H1 (cell line): ENCODE measurements at regions not wholly inside any gene's neighbourhood (a gene's known extent, or its start where the extent isn't known, plus 50 kb on each side); places are given as distances from the start of the nearest gene placed in this dataset.

Experiments used
- E2F6 ChIP-seq: IDR thresholded peaks from 2 replicates; pipeline ENCODE4 v1.6.1; 2012; ENCODE audit warnings: inconsistent platforms
- EZH2 ChIP-seq: fragments of 200-600 bp; sonication (generic); IDR thresholded peaks from 2 replicates; pipeline ENCODE4 v1.7.1; 2012; ENCODE audit warnings: low read depth, mild to moderate bottlenecking, moderate library complexity, low read length, inconsistent platforms; ENCODE audit not compliant: severe bottlenecking
- JUN ChIP-seq: IDR thresholded peaks from 2 replicates; pipeline ENCODE4 v1.6.1; 2011; ENCODE audit warnings: low read depth, mild to moderate bottlenecking, improper control_type of control experiment, low read length
- POLR2A ChIP-seq, 2 experiments: IDR thresholded peaks; 1 replicate in 1 of 2; 2 replicates in 1 of 2; pipeline ENCODE4 v1.6.1; 2011; ENCODE audit warnings: low read depth in 2 of 2, low read length in 2 of 2, mild to moderate bottlenecking in 2 of 2; ENCODE audit errors: control extremely low read depth in 1 of 2
- POLR2AphosphoS5 ChIP-seq: IDR thresholded peaks from 2 replicates; pipeline ENCODE4 v1.6.1; 2011; ENCODE audit warnings: low read depth, low read length
- POU5F1 ChIP-seq: IDR thresholded peaks from 2 replicates; pipeline ENCODE4 v1.6.1; 2011; ENCODE audit warnings: low read depth, mild to moderate bottlenecking, low read length, moderate library complexity
- RFX5 ChIP-seq: IDR thresholded peaks from 2 replicates; pipeline ENCODE4 v1.6.1; 2011; ENCODE audit warnings: low read depth, low read length, improper control_type of control experiment, borderline replicate concordance
- RNF2 ChIP-seq: fragments of 200-900, 300-1000 bp; sonication (generic); IDR thresholded peaks from 2 replicates; pipeline ENCODE4 v1.7.1; 2016; ENCODE audit warnings: borderline replicate concordance, low read depth, mild to moderate bottlenecking, antibody characterized with exemption, low read length; ENCODE audit not compliant: poor library complexity, severe bottlenecking; ENCODE audit errors: missing control alignments
- SIX5 ChIP-seq: IDR thresholded peaks from 2 replicates; pipeline ENCODE4 v1.6.1; 2011; ENCODE audit warnings: mild to moderate bottlenecking, low read depth, low read length
- TCF12 ChIP-seq: IDR thresholded peaks from 2 replicates; pipeline ENCODE4 v1.6.1; 2011; ENCODE audit warnings: low read depth, mild to moderate bottlenecking, low read length
- ZNF274 ChIP-seq: IDR thresholded peaks from 2 replicates; pipeline ENCODE4 v1.7.0; 2012; ENCODE audit warnings: low read length, borderline replicate concordance; ENCODE audit errors: extremely low read depth
- TF ChIP-seq, protein P1 (sequence below), 3 experiments: IDR thresholded peaks; 1 replicate in 2 of 3; 2 replicates in 1 of 3; pipeline versions ENCODE4 v1.5.1 to v1.6.1; 2011; ENCODE audit warnings: low read length in 3 of 3, mild to moderate bottlenecking in 3 of 3, inconsistent platforms in 2 of 3, low read depth in 1 of 3, moderate library complexity in 1 of 3; ENCODE audit not compliant: insufficient read depth in 1 of 3; ENCODE audit errors: control extremely low read depth in 1 of 3

GRCh38 chr15:36284911-36285310 is 294.5 kb upstream of the CDIN1 start:
- TF ChIP-seq POLR2AphosphoS5, result no peak
- no peak for TF ChIP-seq RNF2
- TF ChIP-seq, protein P1, sequence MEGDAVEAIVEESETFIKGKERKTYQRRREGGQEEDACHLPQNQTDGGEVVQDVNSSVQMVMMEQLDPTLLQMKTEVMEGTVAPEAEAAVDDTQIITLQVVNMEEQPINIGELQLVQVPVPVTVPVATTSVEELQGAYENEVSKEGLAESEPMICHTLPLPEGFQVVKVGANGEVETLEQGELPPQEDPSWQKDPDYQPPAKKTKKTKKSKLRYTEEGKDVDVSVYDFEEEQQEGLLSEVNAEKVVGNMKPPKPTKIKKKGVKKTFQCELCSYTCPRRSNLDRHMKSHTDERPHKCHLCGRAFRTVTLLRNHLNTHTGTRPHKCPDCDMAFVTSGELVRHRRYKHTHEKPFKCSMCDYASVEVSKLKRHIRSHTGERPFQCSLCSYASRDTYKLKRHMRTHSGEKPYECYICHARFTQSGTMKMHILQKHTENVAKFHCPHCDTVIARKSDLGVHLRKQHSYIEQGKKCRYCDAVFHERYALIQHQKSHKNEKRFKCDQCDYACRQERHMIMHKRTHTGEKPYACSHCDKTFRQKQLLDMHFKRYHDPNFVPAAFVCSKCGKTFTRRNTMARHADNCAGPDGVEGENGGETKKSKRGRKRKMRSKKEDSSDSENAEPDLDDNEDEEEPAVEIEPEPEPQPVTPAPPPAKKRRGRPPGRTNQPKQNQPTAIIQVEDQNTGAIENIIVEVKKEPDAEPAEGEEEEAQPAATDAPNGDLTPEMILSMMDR (IDR thresholded peaks at IDR 0.05; ENCODE audit: control extremely low read depth in 1 of 3, insufficient read depth in 1 of 3, low read depth in 1 of 3, low read length in 3 of 3), result no peak
- TF ChIP-seq JUN, result no peak
- TF ChIP-seq ZNF274, result no peak
- TF ChIP-seq POU5F1, result no peak
- no peak for TF ChIP-seq E2F6
- no peak for TF ChIP-seq RFX5
- TF ChIP-seq EZH2, result no peak
- TF ChIP-seq TCF12, result no peak
- TF ChIP-seq SIX5, result no peak
- no peak for TF ChIP-seq POLR2A (IDR thresholded peaks at IDR 0.05; ENCODE audit: control extremely low read depth in 1 of 2, low read depth in 2 of 2, low read length in 2 of 2)
